ENCODE measurements at regions not wholly inside any gene's neighbourhood (a gene's known extent, or its start where the extent isn't known, plus 50 kb on each side); places are given as distances from the start of the nearest gene placed in this dataset.

- no peak for DNase-seq (ENCODE audit: low read depth in 4 of 4, low spot score in 2 of 4)
These were observed 377.8 kb upstream of the TMEM132C start for GRCh38 chr12:127888943-127889719.

GRCh38 chr12:127893895-127894609 lies 372.9 kb upstream of the TMEM132C start:
- no peak for DNase-seq (ENCODE audit: low read depth in 4 of 4, low spot score in 2 of 4)

- no peak for DNase-seq (ENCODE audit: low read depth in 4 of 4, low spot score in 2 of 4)
These were observed 370.3 kb upstream of the TMEM132C start for GRCh38 chr12:127896661-127897060.

GRCh38 chr12:127898616-127899015 lies 368.4 kb upstream of the TMEM132C start:
- DNase-seq (ENCODE audit: low read depth in 4 of 4, low spot score in 2 of 4) = no peak

GRCh38 chr12:127899971-127900370 lies 367.0 kb upstream of the TMEM132C start:
- DNase-seq (ENCODE audit: low read depth in 4 of 4, low spot score in 2 of 4) = no peak

- DNase-seq (ENCODE audit: low read depth in 4 of 4, low spot score in 2 of 4) = no peak
These were observed 366.6 kb upstream of the TMEM132C start for GRCh38 chr12:127900386-127900785.

- DNase-seq (ENCODE audit: low read depth in 4 of 4, low spot score in 2 of 4) = no peak
These were observed 363.8 kb upstream of the TMEM132C start for GRCh38 chr12:127903146-127903545.

- DNase-seq (ENCODE audit: low read depth in 4 of 4, low spot score in 2 of 4) = no peak
These were observed 357.9 kb upstream of the TMEM132C start for GRCh38 chr12:127909041-127909440.

GRCh38 chr12:127911291-127911690 lies 355.7 kb upstream of the TMEM132C start:
- DNase-seq (ENCODE audit: low read depth in 4 of 4, low spot score in 2 of 4) = no peak

- DNase-seq (ENCODE audit: low read depth in 4 of 4, low spot score in 2 of 4) = no peak
These were observed 354.8 kb upstream of the TMEM132C start for GRCh38 chr12:127912035-127912665.

- no peak for DNase-seq (ENCODE audit: low read depth in 4 of 4, low spot score in 2 of 4)
These were observed 343.5 kb upstream of the TMEM132C start for GRCh38 chr12:127923501-127923900.

GRCh38 chr12:127925971-127926370 lies 341.0 kb upstream of the TMEM132C start:
- DNase-seq (ENCODE audit: low read depth in 4 of 4, low spot score in 2 of 4) = peak in 3 of 4 donors; percentile 0 to 27 (median 7)

GRCh38 chr12:127928178-127928577 lies 338.8 kb upstream of the TMEM132C start:
- DNase-seq (ENCODE audit: low read depth in 4 of 4, low spot score in 2 of 4) = no peak

GRCh38 chr12:127928615-127929571 lies 338.1 kb upstream of the TMEM132C start:
- no peak for DNase-seq (ENCODE audit: low read depth in 4 of 4, low spot score in 2 of 4)

GRCh38 chr12:127930122-127930521 lies 336.8 kb upstream of the TMEM132C start:
- DNase-seq (ENCODE audit: low read depth in 4 of 4, low spot score in 2 of 4) = no peak

GRCh38 chr12:127934409-127934808 lies 332.6 kb upstream of the TMEM132C start:
- no peak for DNase-seq (ENCODE audit: low read depth in 4 of 4, low spot score in 2 of 4)

GRCh38 chr12:127936463-127936862 lies 330.5 kb upstream of the TMEM132C start:
- no peak for DNase-seq (ENCODE audit: low read depth in 4 of 4, low spot score in 2 of 4)

- no peak for DNase-seq (ENCODE audit: low read depth in 4 of 4, low spot score in 2 of 4)
These were observed 325.6 kb upstream of the TMEM132C start for GRCh38 chr12:127941332-127941731.

- DNase-seq (ENCODE audit: low read depth in 4 of 4, low spot score in 2 of 4) = no peak
These were observed 324.0 kb upstream of the TMEM132C start for GRCh38 chr12:127942981-127943380.

GRCh38 chr12:127943481-127944210 lies 323.3 kb upstream of the TMEM132C start:
- DNase-seq (ENCODE audit: low read depth in 4 of 4, low spot score in 2 of 4) = no peak

Measured in left renal cortex interstitium (tissue), 4 donors.